ENCODE measurements at regions not wholly inside any gene's neighbourhood (a gene's known extent, or its start where the extent isn't known, plus 50 kb on each side); places are given as distances from the start of the nearest gene placed in this dataset.

- Histone ChIP-seq H3K4me1 (peaks cover 0 to 21% (median 3%) of the 10 kb centered on the region in 9 donors), H3K4me3 (no peak overlapping the region), H3K9me3 (no peaks in the 10 kb centered on the region), H3K27me3 (no peaks in the 10 kb centered on the region), H3K27ac (peak overlapping the region in 7 of 10 donors; percentile 26 to 64 (median 48)), H3K36me3 (peaks cover 0 to 100% (median 63%) of the 10 kb centered on the region in 9 donors)
- intact Hi-C loops (cut with DNase I): no loop called here
- WGBS, 2 donors: 91% methylated on average over 12 of the region's 12 CpGs
- no peak for TF ChIP-seq CTCF (IDR thresholded peaks at IDR 0.05)
- DNase-seq: no peak
- ATAC-seq: peak; percentile 9 to 64 (median 47)
These were observed 57.5 kb upstream of the SLC4A11 start for GRCh38 chr20:3296261-3297078.

All from heart right ventricle (tissue), 16 donors.